RWPE1 (cell line): ENCODE measurements at regions not wholly inside any gene's neighbourhood (a gene's known extent, or its start where the extent isn't known, plus 50 kb on each side); places are given as distances from the start of the nearest gene placed in this dataset.
A peak's percentile ranks its signal among the peaks of the same experiment; 100 is the strongest.

Experiments used
- CTCF ChIA-PET: fragments of 350-600 bp; sonication (Branson Sonifier 250); formaldehyde crosslinking; extraction: SDS; loops from one replicate; lab custom pipeline; 2021; lab: Yijun Ruan, JAX
- POLR2A ChIA-PET: fragments of 400-600 bp; formaldehyde crosslinking; extraction: SDS; loops from one replicate; lab custom pipeline; 2020; ENCODE audit warnings: antibody characterized with exemption; ENCODE audit not compliant: low non-redundant PET; lab: Yijun Ruan, JAX
- DNase-seq: peaks from one replicate; pipeline ENCODE4 v3.0.0; 2012; ENCODE audit warnings: low spot score
- H3K27ac ChIP-seq: fragments of 450-650 bp; 2 replicates; pipeline ENCODE4 v1.5.1; 2017
- CTCF ChIP-seq: fragments of 450-650 bp; conservative IDR thresholded peaks from 2 replicates; pipeline ENCODE4 v1.5.1; 2017; ENCODE audit warnings: low read depth, mild to moderate bottlenecking

DNA sequence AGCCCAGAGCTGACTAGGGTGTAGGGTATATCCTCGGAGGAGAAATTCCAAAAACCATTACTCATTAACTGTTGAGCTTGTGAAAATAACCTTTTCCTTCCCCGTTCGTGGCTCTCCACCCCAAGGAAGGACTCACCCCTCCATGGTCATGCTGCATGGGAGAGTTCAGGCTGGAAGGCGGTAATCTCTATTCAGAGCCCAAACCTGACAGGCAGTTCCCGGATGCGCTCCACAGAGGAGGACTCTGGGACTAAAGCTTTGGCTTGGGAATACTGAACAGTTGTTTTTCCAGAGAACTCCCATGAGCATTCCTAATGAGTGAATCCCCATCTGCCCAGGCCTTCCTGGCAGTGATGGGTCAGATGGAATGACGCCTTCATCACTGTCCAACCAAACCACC lies 125.4 kb downstream of the BCOR start:
- ChIA-PET CTCF (interaction anchor here (0.7 kb wide), 2 partner anchors 292 to 1096 kb away, joined by 3 to 4 read pairs; no protein-coding TSS in a partner anchor), POLR2A (no interaction called here)
- TF ChIP-seq CTCF: no peak
- H3K27ac ChIP-seq: no peak overlapping the region
- DNase-seq: no peak

- ChIA-PET POLR2A (no interaction called here), CTCF (interaction anchor here (0.6 kb wide), 1 partner anchor 503 kb away, joined by 4 read pairs; no protein-coding TSS in a partner anchor)
- no peak for TF ChIP-seq CTCF
- H3K27ac ChIP-seq: no peak overlapping the region
- no peak for DNase-seq
These were observed 123.9 kb downstream of the BCOR start for GRCh38 chrX:39973810-39974209.

GRCh38 chrX:39974270-39974669 lies 123.5 kb downstream of the BCOR start:
- CTCF ChIA-PET: interaction anchor here (0.6 kb wide), 1 partner anchor 503 kb away, joined by 4 read pairs; no protein-coding TSS in a partner anchor
- no peak for TF ChIP-seq CTCF
- no peak overlapping the region for H3K27ac ChIP-seq
- POLR2A ChIA-PET: no interaction called here
- no peak for DNase-seq

DNA sequence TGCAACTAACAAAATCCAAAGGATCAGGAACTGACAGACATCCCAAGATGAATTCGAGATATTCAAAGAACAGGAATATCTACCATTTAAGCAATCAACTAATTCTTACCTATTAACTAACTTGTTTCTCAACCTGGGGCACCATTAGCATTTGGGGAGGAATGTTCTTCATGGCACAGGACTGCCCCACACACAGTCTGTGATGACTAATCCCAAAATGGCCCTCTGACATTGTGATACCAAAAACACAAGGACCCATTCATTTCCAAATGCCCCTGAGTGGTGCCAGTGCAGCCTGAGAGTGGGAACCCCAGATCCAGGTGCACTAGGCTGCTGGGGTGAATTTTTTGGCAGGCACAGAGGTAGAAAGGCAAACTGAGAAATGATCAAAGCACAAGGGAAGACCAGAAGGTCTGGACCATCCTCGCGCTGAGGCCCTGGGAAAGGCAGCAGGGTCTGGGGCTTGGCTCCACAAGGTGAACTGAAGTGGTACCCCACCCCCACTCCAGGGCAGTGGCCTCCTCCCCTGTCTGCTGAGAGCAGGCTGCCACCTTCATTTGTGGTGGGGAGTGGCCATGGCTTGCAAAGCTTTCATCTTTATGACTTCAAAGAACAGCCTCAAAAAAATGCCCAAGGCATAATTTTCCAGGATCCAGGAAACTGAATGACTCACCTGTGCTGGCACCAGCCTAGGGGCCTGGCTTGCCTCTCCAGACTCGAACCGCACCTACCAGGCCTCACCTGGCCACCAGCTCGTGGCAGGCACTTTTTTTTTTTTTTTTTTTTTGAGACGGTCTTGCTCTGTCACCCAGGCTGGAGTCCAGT lies 122.4 kb downstream of the BCOR start:
- peak; percentile 73 for DNase-seq
- H3K27ac ChIP-seq: peak overlapping the region; percentile 50
- TF ChIP-seq CTCF: no peak
- CTCF ChIA-PET: interaction anchor here (0.7 kb wide), 1 partner anchor 322 kb away, joined by 3 read pairs; no protein-coding TSS in a partner anchor
- POLR2A ChIA-PET: no interaction called here

DNA sequence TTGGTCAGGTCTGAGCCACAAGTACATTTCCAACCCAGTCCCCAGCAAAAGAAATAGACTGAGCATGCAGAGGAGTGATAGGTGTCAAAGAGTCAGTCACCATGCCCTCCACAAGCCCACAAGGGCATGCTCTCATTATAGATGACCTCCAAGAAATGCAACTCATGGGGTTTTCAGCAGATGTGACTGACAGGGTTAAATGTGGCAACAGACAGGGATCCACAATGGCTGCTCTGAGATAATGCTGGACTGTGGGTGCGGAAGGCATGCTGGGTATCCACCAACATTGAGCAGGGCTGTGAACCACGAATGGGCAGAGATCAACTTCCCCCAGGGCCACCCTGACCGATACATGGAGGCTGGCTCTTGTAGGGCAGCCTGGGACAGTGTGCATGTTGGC lies 115.8 kb downstream of the BCOR start:
- no peak overlapping the region for H3K27ac ChIP-seq
- ChIA-PET CTCF (no interaction called here), POLR2A (no interaction called here)
- no peak for TF ChIP-seq CTCF
- DNase-seq: no peak

DNA sequence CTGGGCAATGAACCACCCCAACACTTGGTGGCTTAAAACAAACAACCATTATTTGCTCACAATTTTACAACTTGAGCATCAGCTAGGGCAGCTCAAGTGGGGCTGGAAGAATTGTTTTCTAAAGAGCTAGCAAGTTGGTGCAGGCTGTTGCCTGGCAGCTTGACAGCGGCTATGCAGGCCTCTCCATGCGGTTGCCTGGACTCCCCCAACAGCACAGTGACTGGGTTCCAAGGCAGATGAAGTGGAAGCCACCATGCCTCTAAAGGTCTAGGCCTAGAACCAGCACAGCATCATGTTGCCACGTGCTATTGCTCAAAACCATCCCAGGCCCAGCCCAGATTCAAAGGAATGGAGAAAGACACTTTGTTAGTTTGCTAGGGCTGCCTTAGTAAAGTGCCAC lies 114.8 kb downstream of the BCOR start:
- CTCF ChIA-PET: interaction anchor here (0.6 kb wide), 1 partner anchor 170 kb away, joined by 3 read pairs; no protein-coding TSS in a partner anchor
- peak overlapping the region; percentile 86 for H3K27ac ChIP-seq
- POLR2A ChIA-PET: no interaction called here
- no peak for DNase-seq
- TF ChIP-seq CTCF: no peak
